Esophagus (tissue), 2 donors: ENCODE measurements at regions not wholly inside any gene's neighbourhood (a gene's known extent, or its start where the extent isn't known, plus 50 kb on each side); places are given as distances from the start of the nearest gene placed in this dataset.

ENCODE experiments used
- H3K27ac ChIP-seq, 2 donors: one replicate each; pipeline ENCODE4 v1.5.1; 2013; ENCODE audit warnings: low read depth in 2 of 2, mild to moderate bottlenecking in 2 of 2, inconsistent platforms in 1 of 2, low read length in 1 of 2, moderate library complexity in 1 of 2
- H3K27me3 ChIP-seq, 2 donors: one replicate each; pipeline ENCODE4 v1.6.1; 2013; ENCODE audit warnings: low read length in 2 of 2, control low read depth in 1 of 2, mild to moderate bottlenecking in 1 of 2; ENCODE audit not compliant: insufficient read depth in 2 of 2, control insufficient read depth in 1 of 2
- H3K36me3 ChIP-seq, 2 donors: one replicate each; pipeline ENCODE4 v1.6.1; 2013; ENCODE audit warnings: low read length in 1 of 2; ENCODE audit not compliant: control insufficient read depth in 2 of 2, insufficient read depth in 2 of 2
- H3K4me1 ChIP-seq, 2 donors: one replicate each; pipeline ENCODE4 v1.6.1; 2013; ENCODE audit warnings: low read length in 1 of 2; ENCODE audit not compliant: control insufficient read depth in 2 of 2, insufficient read depth in 2 of 2
- H3K4me3 ChIP-seq, 2 donors: one replicate each; pipeline ENCODE4 v1.5.1; 2013; ENCODE audit warnings: low read length in 2 of 2, mild to moderate bottlenecking in 2 of 2, low read depth in 1 of 2, moderate library complexity in 1 of 2
- H3K9me3 ChIP-seq, 2 donors: one replicate each; pipeline ENCODE4 v1.6.1; 2013; ENCODE audit warnings: mild to moderate bottlenecking in 2 of 2, low read depth in 1 of 2, low read length in 1 of 2, moderate library complexity in 1 of 2; ENCODE audit not compliant: control insufficient read depth in 2 of 2, insufficient read depth in 1 of 2
- WGBS, 2 donors: extraction: QIAGEN DNeasy Blood & Tissue Kit; methylation state at CpG; one replicate each; pipeline ENCODE4 v1.1.7; 2013; 5-methylcytosine and 5-hydroxymethylcytosine counted together
- donor health status: healthy with polysubstance abuse.
- donor health status: Bipolar disorder and iron deficiency.

DNA sequence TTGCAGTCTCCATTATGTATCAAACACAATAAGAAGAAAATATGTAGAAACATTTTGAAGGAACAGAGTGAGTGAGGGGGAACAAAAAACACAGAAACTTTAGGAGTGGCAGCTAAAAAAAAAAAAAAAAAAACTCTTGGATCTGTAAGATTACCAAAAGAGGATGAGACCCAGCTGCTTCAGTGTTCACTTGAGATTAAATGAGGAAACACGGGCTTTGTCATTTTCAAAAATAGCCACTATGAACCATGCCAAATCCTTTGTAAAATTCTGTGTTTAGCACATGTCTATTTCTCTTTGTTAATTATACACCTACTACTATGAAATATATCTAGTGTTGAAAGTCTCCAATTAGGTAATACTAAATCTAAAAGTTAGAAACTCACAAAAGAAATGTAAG is 485.9 kb downstream of the EFNA5 start:
- WGBS, 2 donors, result 58 to 64% methylated on average over 1 of the region's 1 CpG
- Histone ChIP-seq H3K36me3 (no peaks in the 10 kb centered on the region), H3K4me3 (no peak overlapping the region), H3K9me3 (no peaks in the 10 kb centered on the region), H3K27me3 (no peaks in the 10 kb centered on the region), H3K27ac (no peak overlapping the region), H3K4me1 (no peaks in the 10 kb centered on the region)

GRCh38 chr5:107184066-107184465 is 486.7 kb downstream of the EFNA5 start:
- no peaks in the 10 kb centered on the region for H3K27me3 ChIP-seq
- H3K9me3 ChIP-seq, result no peaks in the 10 kb centered on the region
- no peaks in the 10 kb centered on the region for H3K36me3 ChIP-seq
- H3K4me3 ChIP-seq, result no peak overlapping the region
- H3K4me1 ChIP-seq, result no peaks in the 10 kb centered on the region
- WGBS, 2 donors, result 52 to 56% methylated on average over 2 of the region's 2 CpGs
- H3K27ac ChIP-seq, result no peak overlapping the region

DNA sequence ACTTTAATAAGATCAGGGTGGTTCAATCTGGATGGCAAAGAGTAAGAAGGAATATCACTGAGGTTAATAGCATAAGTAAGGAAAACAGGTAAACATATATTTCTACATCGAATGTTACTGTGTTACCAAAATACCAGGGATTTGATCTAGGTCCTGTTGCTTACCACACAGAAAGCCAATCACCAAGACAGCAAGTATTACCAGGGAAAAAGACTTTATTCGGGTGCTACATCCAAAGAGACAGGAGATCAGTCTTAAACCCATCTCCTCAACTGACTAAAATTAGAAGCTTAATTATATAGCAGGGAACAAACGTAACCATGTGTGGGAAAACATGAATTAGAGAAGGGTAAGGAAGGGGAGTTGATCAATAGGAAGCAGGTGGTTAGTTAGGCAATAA is 500.1 kb downstream of the EFNA5 start:
- no peak overlapping the region for H3K27ac ChIP-seq
- no peaks in the 10 kb centered on the region for H3K4me1 ChIP-seq
- 89 to 90% methylated on average over 3 of the region's 3 CpGs for WGBS, 2 donors
- no peaks in the 10 kb centered on the region for H3K27me3 ChIP-seq
- no peak overlapping the region for H3K4me3 ChIP-seq
- H3K9me3 ChIP-seq, result no peaks in the 10 kb centered on the region
- no peaks in the 10 kb centered on the region for H3K36me3 ChIP-seq

DNA sequence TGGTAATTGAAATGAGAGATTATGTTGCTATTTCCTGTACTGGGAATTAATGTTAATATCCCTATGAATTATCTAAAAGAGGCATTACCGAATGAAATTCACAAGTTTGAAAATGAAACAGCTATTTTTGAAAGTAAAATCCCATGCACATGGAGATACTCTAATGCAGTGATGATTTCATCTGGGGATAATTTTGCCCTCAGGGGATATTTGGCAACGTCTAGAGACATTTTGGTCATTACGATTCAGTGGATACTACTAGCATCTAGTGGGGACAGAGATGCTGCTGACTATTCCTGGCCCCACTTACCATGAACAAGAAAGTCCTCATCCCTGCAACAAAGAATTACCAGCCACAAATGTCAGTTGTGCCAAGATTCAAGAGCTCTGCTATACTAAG is 500.9 kb downstream of the EFNA5 start:
- Histone ChIP-seq H3K9me3 (no peaks in the 10 kb centered on the region), H3K27me3 (no peaks in the 10 kb centered on the region), H3K4me1 (no peaks in the 10 kb centered on the region), H3K36me3 (no peaks in the 10 kb centered on the region), H3K27ac (no peak overlapping the region), H3K4me3 (no peak overlapping the region)
- 69 to 79% methylated on average over 3 of the region's 3 CpGs for WGBS, 2 donors

DNA sequence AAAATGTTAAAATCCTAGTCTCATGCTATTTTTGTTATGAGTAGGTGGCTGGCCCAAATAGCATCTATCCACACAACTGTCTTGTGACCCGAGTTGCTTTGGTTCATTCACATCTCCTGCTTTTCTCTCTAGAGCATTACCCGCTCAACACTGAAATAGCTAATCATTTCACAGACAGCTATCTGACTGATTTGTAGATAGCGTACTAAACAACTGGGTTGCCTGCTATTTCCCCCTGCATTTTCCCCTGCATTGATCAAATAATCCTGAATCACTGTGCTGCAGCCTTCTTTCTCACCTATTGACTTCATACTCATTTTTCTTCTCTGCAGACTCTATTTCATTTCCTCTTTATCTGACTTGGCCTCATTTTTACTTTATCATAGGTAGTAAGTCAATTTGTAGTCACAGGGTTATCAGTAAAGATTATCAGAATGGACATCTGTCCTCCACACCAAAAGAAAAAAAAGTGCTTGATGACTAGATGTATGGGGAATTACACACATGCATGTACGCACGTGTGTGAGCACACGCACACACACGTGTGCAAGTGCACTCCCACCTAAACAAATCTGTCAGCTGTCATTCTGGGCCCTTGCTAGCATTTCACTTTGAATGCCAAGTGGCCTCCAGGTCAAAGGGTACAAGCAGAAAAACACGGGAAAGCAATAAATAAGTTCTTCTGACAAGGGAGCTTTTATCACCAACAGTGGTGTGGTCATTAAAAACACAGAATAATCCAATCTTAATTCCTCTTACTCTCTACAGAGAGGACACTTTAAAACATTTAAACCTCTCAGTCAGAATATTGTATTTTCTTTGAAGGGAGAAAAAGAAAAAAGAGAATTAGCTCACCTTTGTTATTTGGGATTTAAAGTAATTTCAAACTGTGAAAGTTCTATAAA is 501.6 kb downstream of the EFNA5 start:
- H3K9me3 ChIP-seq, result no peaks in the 10 kb centered on the region
- no peaks in the 10 kb centered on the region for H3K36me3 ChIP-seq
- WGBS, 2 donors, result 78 to 90% methylated on average over 8 of the region's 8 CpGs
- H3K27ac ChIP-seq, result no peak overlapping the region
- H3K4me1 ChIP-seq, result no peaks in the 10 kb centered on the region
- H3K27me3 ChIP-seq, result no peaks in the 10 kb centered on the region
- no peak overlapping the region for H3K4me3 ChIP-seq

DNA sequence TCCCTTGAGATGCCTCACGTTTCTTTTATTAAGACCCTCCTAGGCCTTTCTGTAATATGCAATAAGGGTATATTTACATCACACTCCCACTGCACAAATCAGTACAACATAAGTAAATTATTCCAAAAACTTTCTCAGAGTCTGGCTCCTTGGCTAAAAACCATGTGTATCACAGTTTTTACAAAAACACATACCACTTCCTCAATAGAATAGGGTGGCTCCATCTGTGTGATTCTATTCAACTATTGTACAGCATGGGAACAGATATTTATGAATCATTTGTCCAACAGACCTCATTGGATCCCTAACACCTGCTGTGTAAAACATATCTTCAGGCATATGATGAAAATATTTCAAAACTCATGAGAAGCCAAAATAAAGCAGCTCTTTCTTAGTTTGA is 502.7 kb downstream of the EFNA5 start:
- no peaks in the 10 kb centered on the region for H3K27me3 ChIP-seq
- H3K36me3 ChIP-seq, result no peaks in the 10 kb centered on the region
- H3K4me3 ChIP-seq, result no peak overlapping the region
- H3K27ac ChIP-seq, result no peak overlapping the region
- WGBS, 2 donors, result 76 to 83% methylated on average over 1 of the region's 1 CpG
- H3K9me3 ChIP-seq, result no peaks in the 10 kb centered on the region
- no peaks in the 10 kb centered on the region for H3K4me1 ChIP-seq

- H3K27ac ChIP-seq, result no peak overlapping the region
- no peaks in the 10 kb centered on the region for H3K36me3 ChIP-seq
- no peaks in the 10 kb centered on the region for H3K4me1 ChIP-seq
- H3K9me3 ChIP-seq, result no peaks in the 10 kb centered on the region
- 48 to 84% methylated on average over 2 of the region's 2 CpGs for WGBS, 2 donors
- no peaks in the 10 kb centered on the region for H3K27me3 ChIP-seq
- no peak overlapping the region for H3K4me3 ChIP-seq
Measured at GRCh38 chr5:107165296-107165695, 505.4 kb downstream of the EFNA5 start.

DNA sequence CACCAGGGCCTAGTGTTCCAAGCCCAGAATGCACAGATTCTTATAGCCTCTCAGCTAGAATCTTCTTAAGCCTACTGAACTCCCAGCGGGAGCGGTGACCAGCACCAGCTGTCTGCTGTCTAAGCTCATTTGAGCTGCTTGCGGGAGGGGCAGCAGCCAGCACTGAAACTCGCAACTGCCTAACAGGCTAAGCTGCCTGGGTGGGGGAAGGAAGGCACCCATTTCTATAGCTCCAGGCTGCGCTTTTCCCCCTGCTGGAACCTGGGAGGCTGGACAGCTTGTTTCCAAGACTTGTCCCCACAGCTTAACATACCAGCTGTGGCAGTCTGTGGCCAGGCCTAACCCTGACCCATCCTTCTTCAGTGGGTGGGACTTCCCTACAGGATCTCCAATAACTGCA is 512.9 kb downstream of the EFNA5 start:
- H3K4me1 ChIP-seq, result no peaks in the 10 kb centered on the region
- H3K4me3 ChIP-seq, result no peak overlapping the region
- 77 to 91% methylated on average over 5 of the region's 5 CpGs for WGBS, 2 donors
- H3K36me3 ChIP-seq, result no peaks in the 10 kb centered on the region
- H3K9me3 ChIP-seq, result no peaks in the 10 kb centered on the region
- no peaks in the 10 kb centered on the region for H3K27me3 ChIP-seq
- H3K27ac ChIP-seq, result no peak overlapping the region

GRCh38 chr5:107155707-107156106 is 515.0 kb downstream of the EFNA5 start:
- WGBS, 2 donors, result 77 to 78% methylated on average over 4 of the region's 4 CpGs
- Histone ChIP-seq H3K27me3 (no peaks in the 10 kb centered on the region), H3K4me3 (no peak overlapping the region), H3K27ac (no peak overlapping the region), H3K36me3 (no peaks in the 10 kb centered on the region), H3K4me1 (no peaks in the 10 kb centered on the region), H3K9me3 (no peaks in the 10 kb centered on the region)

DNA sequence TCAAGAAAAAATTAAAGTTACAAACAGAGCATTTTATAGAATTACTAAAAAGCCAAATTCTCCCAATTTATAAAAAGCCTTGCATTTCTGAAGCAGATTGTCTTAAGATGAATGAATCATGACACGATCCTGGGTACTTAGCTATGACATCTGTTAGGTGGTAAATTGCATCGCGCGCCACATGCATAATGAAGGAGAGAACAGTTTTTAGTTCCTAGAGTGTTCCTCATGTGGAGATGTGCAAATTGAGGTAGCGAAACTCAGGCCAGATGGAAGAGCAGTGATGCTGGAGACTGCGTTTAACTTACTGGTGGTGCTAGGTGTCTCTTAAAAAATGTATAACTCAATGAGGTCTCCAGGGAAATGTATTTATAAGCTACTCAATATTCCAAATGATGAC is 516.1 kb downstream of the EFNA5 start:
- Histone ChIP-seq H3K4me1 (no peaks in the 10 kb centered on the region), H3K27me3 (no peaks in the 10 kb centered on the region), H3K4me3 (no peak overlapping the region), H3K36me3 (no peaks in the 10 kb centered on the region), H3K9me3 (no peaks in the 10 kb centered on the region), H3K27ac (no peak overlapping the region)
- 95% methylated on average over 6 of the region's 6 CpGs for WGBS, 2 donors
